ENCODE measurements at regions not wholly inside any gene's neighbourhood (a gene's known extent, or its start where the extent isn't known, plus 50 kb on each side); places are given as distances from the start of the nearest gene placed in this dataset.
A peak's percentile ranks its signal among the peaks of the same experiment; 100 is the strongest.
"Not testable (repeated sequence)": the region's sequence is repeated elsewhere in the genome, so short reads cannot be mapped to it uniquely, and the experiment has no call there.

GRCh38 chr1:5728663-5729355, 263.4 kb downstream of the NPHP4 start:
- Histone ChIP-seq H2AFZ (ENCODE audit: low read length) (no peak overlapping the region), H3K4me3 (ENCODE audit: insufficient read depth, low read length) (no peak overlapping the region), H3K27me3 (ENCODE audit: insufficient read depth, low read length) (no peaks in the 10 kb centered on the region), H3K36me3 (ENCODE audit: insufficient read depth, low read length) (no peaks in the 10 kb centered on the region), H3K79me2 (ENCODE audit: insufficient read depth, low read length) (no peaks in the 10 kb centered on the region), H3K27ac (ENCODE audit: low read depth, low read length) (no peak overlapping the region), H3K4me2 (ENCODE audit: insufficient read depth, low read length) (no peak overlapping the region), H3K4me1 (ENCODE audit: insufficient read depth, low read length) (no peaks in the 10 kb centered on the region), H3K9me3 (ENCODE audit: low read depth, low read length) (no peaks in the 10 kb centered on the region), H4K20me1 (ENCODE audit: insufficient read depth, low read length) (no peaks in the 10 kb centered on the region)
- peak; percentile 59 for DNase-seq (ENCODE audit: insufficient read length, low spot score, missing footprints)
- TF ChIP-seq, protein P1, sequence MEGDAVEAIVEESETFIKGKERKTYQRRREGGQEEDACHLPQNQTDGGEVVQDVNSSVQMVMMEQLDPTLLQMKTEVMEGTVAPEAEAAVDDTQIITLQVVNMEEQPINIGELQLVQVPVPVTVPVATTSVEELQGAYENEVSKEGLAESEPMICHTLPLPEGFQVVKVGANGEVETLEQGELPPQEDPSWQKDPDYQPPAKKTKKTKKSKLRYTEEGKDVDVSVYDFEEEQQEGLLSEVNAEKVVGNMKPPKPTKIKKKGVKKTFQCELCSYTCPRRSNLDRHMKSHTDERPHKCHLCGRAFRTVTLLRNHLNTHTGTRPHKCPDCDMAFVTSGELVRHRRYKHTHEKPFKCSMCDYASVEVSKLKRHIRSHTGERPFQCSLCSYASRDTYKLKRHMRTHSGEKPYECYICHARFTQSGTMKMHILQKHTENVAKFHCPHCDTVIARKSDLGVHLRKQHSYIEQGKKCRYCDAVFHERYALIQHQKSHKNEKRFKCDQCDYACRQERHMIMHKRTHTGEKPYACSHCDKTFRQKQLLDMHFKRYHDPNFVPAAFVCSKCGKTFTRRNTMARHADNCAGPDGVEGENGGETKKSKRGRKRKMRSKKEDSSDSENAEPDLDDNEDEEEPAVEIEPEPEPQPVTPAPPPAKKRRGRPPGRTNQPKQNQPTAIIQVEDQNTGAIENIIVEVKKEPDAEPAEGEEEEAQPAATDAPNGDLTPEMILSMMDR (IDR thresholded peaks at IDR 0.05; ENCODE audit: extremely low read depth, low read depth, low read length): no peak

GRCh38 chr1:5727871-5728643, 264.2 kb downstream of the NPHP4 start:
- Histone ChIP-seq H3K4me2 (ENCODE audit: insufficient read depth, low read length) (no peak overlapping the region), H3K9me3 (ENCODE audit: low read depth, low read length) (no peaks in the 10 kb centered on the region), H2AFZ (ENCODE audit: low read length) (no peak overlapping the region), H4K20me1 (ENCODE audit: insufficient read depth, low read length) (no peaks in the 10 kb centered on the region), H3K79me2 (ENCODE audit: insufficient read depth, low read length) (no peaks in the 10 kb centered on the region), H3K27me3 (ENCODE audit: insufficient read depth, low read length) (no peaks in the 10 kb centered on the region), H3K4me1 (ENCODE audit: insufficient read depth, low read length) (no peaks in the 10 kb centered on the region), H3K36me3 (ENCODE audit: insufficient read depth, low read length) (no peaks in the 10 kb centered on the region), H3K27ac (ENCODE audit: low read depth, low read length) (no peak overlapping the region), H3K4me3 (ENCODE audit: insufficient read depth, low read length) (no peak overlapping the region)
- TF ChIP-seq, protein P1 (IDR thresholded peaks at IDR 0.05; ENCODE audit: extremely low read depth, low read depth, low read length): no peak
- peak; percentile 43 for DNase-seq (ENCODE audit: insufficient read length, low spot score, missing footprints)

GRCh38 chr1:5727191-5727590, 265.0 kb downstream of the NPHP4 start:
- no peaks in the 10 kb centered on the region for H3K79me2 ChIP-seq (ENCODE audit: insufficient read depth, low read length)
- H3K9me3 ChIP-seq (ENCODE audit: low read depth, low read length): no peaks in the 10 kb centered on the region
- TF ChIP-seq, protein P1 (IDR thresholded peaks at IDR 0.05; ENCODE audit: extremely low read depth, low read depth, low read length): no peak
- H3K27me3 ChIP-seq (ENCODE audit: insufficient read depth, low read length): no peaks in the 10 kb centered on the region
- H2AFZ ChIP-seq (ENCODE audit: low read length): no peak overlapping the region
- no peak overlapping the region for H3K4me2 ChIP-seq (ENCODE audit: insufficient read depth, low read length)
- H3K4me3 ChIP-seq (ENCODE audit: insufficient read depth, low read length): no peak overlapping the region
- DNase-seq (ENCODE audit: insufficient read length, low spot score, missing footprints): no peak
- no peak overlapping the region for H3K27ac ChIP-seq (ENCODE audit: low read depth, low read length)
- H3K36me3 ChIP-seq (ENCODE audit: insufficient read depth, low read length): no peaks in the 10 kb centered on the region
- H3K4me1 ChIP-seq (ENCODE audit: insufficient read depth, low read length): no peaks in the 10 kb centered on the region
- no peaks in the 10 kb centered on the region for H4K20me1 ChIP-seq (ENCODE audit: insufficient read depth, low read length)

DNA sequence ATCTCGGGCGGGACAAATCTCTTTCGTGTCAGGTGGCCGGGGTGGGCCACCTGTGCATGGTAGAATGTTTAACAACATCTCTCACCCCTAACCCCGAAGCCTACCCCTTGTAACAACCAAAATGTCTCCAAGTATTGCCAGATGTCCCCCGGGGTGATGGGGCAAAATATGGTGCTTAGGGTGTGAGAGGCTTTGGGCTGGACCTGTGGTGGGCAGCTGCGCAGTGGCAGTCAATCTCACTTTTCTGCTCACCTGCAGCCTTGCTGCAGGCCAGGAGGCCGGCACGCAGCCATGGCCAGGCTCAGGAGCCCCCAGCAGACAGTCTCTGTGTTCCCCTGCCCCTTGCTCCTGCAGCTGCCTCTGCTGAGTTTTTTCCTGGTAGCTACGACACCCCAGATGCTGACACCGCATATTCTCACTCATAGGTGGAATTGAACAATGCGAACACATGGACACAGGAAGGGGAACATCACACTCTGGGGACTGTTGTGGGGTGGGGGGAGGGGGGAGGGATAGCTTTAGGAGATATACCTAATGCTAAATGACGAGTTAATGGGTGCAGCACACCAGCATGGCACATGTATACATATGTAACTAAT, 265.5 kb downstream of the NPHP4 start:
- H3K36me3 ChIP-seq (ENCODE audit: insufficient read depth, low read length); H3K4me3 ChIP-seq (ENCODE audit: insufficient read depth, low read length); H4K20me1 ChIP-seq (ENCODE audit: insufficient read depth, low read length); H3K4me2 ChIP-seq (ENCODE audit: insufficient read depth, low read length); H2AFZ ChIP-seq (ENCODE audit: low read length); H3K4me1 ChIP-seq (ENCODE audit: insufficient read depth, low read length); H3K27ac ChIP-seq (ENCODE audit: low read depth, low read length); H3K27me3 ChIP-seq (ENCODE audit: insufficient read depth, low read length); H3K9me3 ChIP-seq (ENCODE audit: low read depth, low read length); H3K79me2 ChIP-seq (ENCODE audit: insufficient read depth, low read length): not testable (repeated sequence)
- peak; percentile 18 for DNase-seq (ENCODE audit: insufficient read length, low spot score, missing footprints)
